ENCODE measurements at regions not wholly inside any gene's neighbourhood (a gene's known extent, or its start where the extent isn't known, plus 50 kb on each side); places are given as distances from the start of the nearest gene placed in this dataset.

DNA sequence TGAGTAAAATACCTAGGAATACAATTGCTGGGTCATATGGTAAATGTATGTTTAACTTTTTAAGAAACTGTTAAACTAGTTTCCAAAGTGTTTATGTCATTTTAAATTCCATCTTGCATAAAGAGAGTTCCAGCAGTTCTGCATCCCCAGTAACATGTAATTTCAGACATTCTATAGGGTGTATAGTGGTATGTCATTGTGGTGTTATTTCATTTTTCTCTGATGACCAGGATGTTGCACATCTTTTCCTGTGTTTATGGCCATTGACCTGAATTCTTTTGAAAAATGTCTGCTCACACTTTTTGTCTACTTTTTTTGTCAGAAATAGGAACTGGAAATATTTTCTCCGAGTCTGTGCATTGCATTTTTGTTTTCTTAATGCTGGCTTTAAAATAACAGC is 128.9 kb downstream of the TMEM200A start:
- no peak overlapping the region for H3K4me3 ChIP-seq (ENCODE audit: low read length)
- H3F3A ChIP-seq (ENCODE audit: insufficient read depth, low read length, poor library complexity, severe bottlenecking) = no peaks in the 10 kb centered on the region
- no peaks in the 10 kb centered on the region for H3K27me3 ChIP-seq (ENCODE audit: insufficient read depth, low read depth, low read length)
- no peaks in the 10 kb centered on the region for H3K79me2 ChIP-seq (replicated peaks; ENCODE audit: insufficient read depth, low read length)
- H2AFZ ChIP-seq (ENCODE audit: low read depth, low read length) = no peak overlapping the region
- no peaks in the 10 kb centered on the region for H3K36me3 ChIP-seq (ENCODE audit: insufficient read depth, low read length)
- H3K9ac ChIP-seq (ENCODE audit: low read length) = no peak overlapping the region
- TF ChIP-seq TAF1 (IDR thresholded peaks at IDR 0.05; ENCODE audit: low read depth) (no peak), POLR2AphosphoS5 (IDR thresholded peaks at IDR 0.05) (no peak), MXI1 (conservative IDR thresholded peaks at IDR 0.05; ENCODE audit: poor library complexity, severe bottlenecking) (no peak), EP300 (conservative IDR thresholded peaks at IDR 0.05; ENCODE audit: poor library complexity, severe bottlenecking) (no peak), EZH2 (IDR thresholded peaks at IDR 0.05; ENCODE audit: borderline replicate concordance, insufficient read depth, low read length, poor library complexity, severe bottlenecking) (no peak), RAD21 (conservative IDR thresholded peaks at IDR 0.05) (no peak), REST (IDR thresholded peaks at IDR 0.05; ENCODE audit: borderline replicate concordance) (no peak), SMC3 (conservative IDR thresholded peaks at IDR 0.05; ENCODE audit: poor library complexity) (no peak), CTCF (IDR thresholded peaks at IDR 0.05; ENCODE audit: poor library complexity, severe bottlenecking) (no peak)
- no peaks in the 10 kb centered on the region for H3K9me3 ChIP-seq (ENCODE audit: low read length)
- no peak overlapping the region for H3K4me2 ChIP-seq (ENCODE audit: low read length)
- no peak overlapping the region for H3K27ac ChIP-seq (ENCODE audit: low read length)
- no peaks in the 10 kb centered on the region for H4K20me1 ChIP-seq (ENCODE audit: insufficient read depth)
- no peaks in the 10 kb centered on the region for H3K9me2 ChIP-seq (ENCODE audit: insufficient read depth, low read length)

- H3K4me2 ChIP-seq (ENCODE audit: low read length) = no peak overlapping the region
- H2AFZ ChIP-seq (ENCODE audit: low read depth, low read length) = no peak overlapping the region
- H3K36me3 ChIP-seq (ENCODE audit: insufficient read depth, low read length) = no peaks in the 10 kb centered on the region
- no peak for TF ChIP-seq RAD21 (conservative IDR thresholded peaks at IDR 0.05)
- no peak for TF ChIP-seq MXI1 (conservative IDR thresholded peaks at IDR 0.05; ENCODE audit: poor library complexity, severe bottlenecking)
- TF ChIP-seq SMC3 (conservative IDR thresholded peaks at IDR 0.05; ENCODE audit: poor library complexity) = no peak
- no peak for TF ChIP-seq POLR2AphosphoS5 (IDR thresholded peaks at IDR 0.05)
- no peak for TF ChIP-seq CTCF (IDR thresholded peaks at IDR 0.05; ENCODE audit: poor library complexity, severe bottlenecking)
- no peak for TF ChIP-seq EZH2 (IDR thresholded peaks at IDR 0.05; ENCODE audit: borderline replicate concordance, insufficient read depth, low read length, poor library complexity, severe bottlenecking)
- TF ChIP-seq TAF1 (IDR thresholded peaks at IDR 0.05; ENCODE audit: low read depth) = no peak
- no peak for TF ChIP-seq EP300 (conservative IDR thresholded peaks at IDR 0.05; ENCODE audit: poor library complexity, severe bottlenecking)
- no peak overlapping the region for H3K27ac ChIP-seq (ENCODE audit: low read length)
- no peaks in the 10 kb centered on the region for H4K20me1 ChIP-seq (ENCODE audit: insufficient read depth)
- H3K9ac ChIP-seq (ENCODE audit: low read length) = no peak overlapping the region
- no peaks in the 10 kb centered on the region for H3K9me3 ChIP-seq (ENCODE audit: low read length)
- no peaks in the 10 kb centered on the region for H3K79me2 ChIP-seq (replicated peaks; ENCODE audit: insufficient read depth, low read length)
- H3K27me3 ChIP-seq (ENCODE audit: insufficient read depth, low read depth, low read length) = no peaks in the 10 kb centered on the region
- H3F3A ChIP-seq (ENCODE audit: insufficient read depth, low read length, poor library complexity, severe bottlenecking) = no peaks in the 10 kb centered on the region
- H3K9me2 ChIP-seq (ENCODE audit: insufficient read depth, low read length) = no peaks in the 10 kb centered on the region
- no peak overlapping the region for H3K4me3 ChIP-seq (ENCODE audit: low read length)
Measured at GRCh38 chr6:130500693-130501092, 134.9 kb downstream of the TMEM200A start.

Measured in neural cell (in vitro differentiated cells).